ENCODE measurements at regions not wholly inside any gene's neighbourhood (a gene's known extent, or its start where the extent isn't known, plus 50 kb on each side); places are given as distances from the start of the nearest gene placed in this dataset.

DNA sequence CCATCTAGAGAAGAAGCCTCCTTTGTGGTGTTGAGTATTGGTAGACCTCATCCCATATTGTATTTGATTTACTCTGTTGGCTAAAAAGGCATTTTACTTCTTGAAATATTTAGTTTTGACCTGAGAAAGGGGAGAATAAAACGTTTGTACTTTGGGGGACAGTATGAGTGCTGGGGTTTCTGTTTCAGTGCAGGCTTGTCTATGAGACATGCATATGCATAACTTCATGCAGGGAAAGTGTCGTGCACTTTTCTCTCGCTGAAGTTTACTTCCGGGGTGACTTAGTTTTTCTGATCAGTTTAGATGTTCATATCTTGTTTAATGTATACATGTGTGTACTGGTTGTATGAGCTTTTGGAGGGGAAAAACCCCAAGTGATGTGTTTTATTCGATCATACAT lies 59.5 kb downstream of the UTRN start:
- H3K4me1 ChIP-seq (ENCODE audit: control insufficient read depth in 2 of 2, insufficient read depth in 2 of 2, low read length in 2 of 2) = peaks cover 6 to 41% of the 10 kb centered on the region in 2 donors
- H3K9ac ChIP-seq (ENCODE audit: low read depth in 1 of 2, low read length in 2 of 2) = peak overlapping the region in 1 of 2 donors; percentile 48
- peak overlapping the region; percentile 8 to 66 for H3K4me3 ChIP-seq (ENCODE audit: low read length in 2 of 2)
- peak overlapping the region; percentile 18 to 73 for H3K27ac ChIP-seq (ENCODE audit: low read depth in 2 of 2, low read length in 2 of 2)
- no peaks in the 10 kb centered on the region for H3K9me3 ChIP-seq (ENCODE audit: control insufficient read depth in 2 of 2, low read length in 2 of 2)
- no peaks in the 10 kb centered on the region for H3K36me3 ChIP-seq (ENCODE audit: control insufficient read depth in 2 of 2, insufficient read depth in 2 of 2, low read length in 2 of 2)
- no peaks in the 10 kb centered on the region for H3K27me3 ChIP-seq (ENCODE audit: control insufficient read depth in 2 of 2, insufficient read depth in 2 of 2, low read length in 2 of 2)

DNA sequence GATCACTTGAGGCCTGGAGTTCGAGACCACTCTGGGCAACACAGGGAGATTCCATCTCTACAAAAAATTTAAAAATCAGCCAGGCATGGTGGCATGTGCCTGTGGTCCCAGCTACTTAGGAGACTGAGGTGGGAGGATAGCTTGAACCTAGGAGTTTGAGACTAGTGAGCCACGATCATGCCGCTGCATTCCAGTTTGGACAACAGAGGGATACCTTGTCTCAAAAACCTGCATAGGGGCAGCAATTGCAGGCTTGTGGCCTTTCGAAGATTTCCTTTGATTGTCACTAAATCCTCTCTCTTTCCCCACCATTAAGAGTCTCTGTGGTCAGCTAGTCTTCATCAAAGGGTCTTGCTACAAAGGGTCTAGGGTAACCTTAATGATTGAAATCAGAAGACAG lies 60.3 kb downstream of the UTRN start:
- Histone ChIP-seq H3K9ac (ENCODE audit: low read depth in 1 of 2, low read length in 2 of 2) (no peak overlapping the region), H3K36me3 (ENCODE audit: control insufficient read depth in 2 of 2, insufficient read depth in 2 of 2, low read length in 2 of 2) (no peaks in the 10 kb centered on the region), H3K27me3 (ENCODE audit: control insufficient read depth in 2 of 2, insufficient read depth in 2 of 2, low read length in 2 of 2) (no peaks in the 10 kb centered on the region), H3K4me3 (ENCODE audit: low read length in 2 of 2) (no peak overlapping the region), H3K9me3 (ENCODE audit: control insufficient read depth in 2 of 2, low read length in 2 of 2) (no peaks in the 10 kb centered on the region), H3K27ac (ENCODE audit: low read depth in 2 of 2, low read length in 2 of 2) (no peak overlapping the region), H3K4me1 (ENCODE audit: control insufficient read depth in 2 of 2, insufficient read depth in 2 of 2, low read length in 2 of 2) (peaks cover 8 to 34% of the 10 kb centered on the region in 2 donors)

DNA sequence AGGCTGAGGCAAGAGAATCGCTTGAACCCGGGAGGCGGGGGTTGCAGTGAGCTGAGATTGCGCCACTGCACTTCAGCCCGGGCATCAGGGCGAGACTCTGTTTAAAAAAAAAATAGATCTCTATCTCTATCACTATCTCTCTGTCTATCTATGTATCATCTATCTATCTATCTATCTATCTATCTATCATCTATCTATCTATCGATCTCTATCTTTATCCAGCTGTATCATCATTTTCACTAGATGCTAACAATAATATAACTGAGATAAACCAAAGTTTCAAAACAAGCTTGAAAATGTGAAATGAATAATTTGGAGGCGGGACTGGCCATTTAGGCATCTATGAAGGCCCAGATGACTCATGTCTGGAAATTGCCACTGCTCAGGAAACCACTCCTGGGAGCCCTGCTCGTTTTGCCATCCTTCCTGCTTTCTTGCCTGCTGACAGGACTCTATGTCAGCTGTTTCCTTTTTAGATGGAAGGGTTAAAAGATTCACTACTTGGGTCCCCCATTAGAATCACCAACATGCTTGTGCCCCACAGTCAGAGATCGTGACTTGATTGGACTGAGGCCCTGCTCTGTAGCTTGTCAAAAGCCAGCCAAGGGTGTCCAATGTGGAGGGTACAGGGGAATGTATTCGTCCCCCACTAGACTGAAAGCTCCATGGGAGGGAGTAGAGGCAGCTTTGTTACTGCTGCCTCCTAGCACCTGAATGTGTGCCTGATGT lies 61.7 kb downstream of the UTRN start:
- Histone ChIP-seq H3K27ac (ENCODE audit: low read depth in 2 of 2, low read length in 2 of 2) (no peak overlapping the region), H3K4me3 (ENCODE audit: low read length in 2 of 2) (no peak overlapping the region), H3K36me3 (ENCODE audit: control insufficient read depth in 2 of 2, insufficient read depth in 2 of 2, low read length in 2 of 2) (no peaks in the 10 kb centered on the region), H3K27me3 (ENCODE audit: control insufficient read depth in 2 of 2, insufficient read depth in 2 of 2, low read length in 2 of 2) (no peaks in the 10 kb centered on the region), H3K9me3 (ENCODE audit: control insufficient read depth in 2 of 2, low read length in 2 of 2) (no peaks in the 10 kb centered on the region), H3K9ac (ENCODE audit: low read depth in 1 of 2, low read length in 2 of 2) (no peak overlapping the region), H3K4me1 (ENCODE audit: control insufficient read depth in 2 of 2, insufficient read depth in 2 of 2, low read length in 2 of 2) (peaks cover 8 to 27% of the 10 kb centered on the region in 2 donors)

DNA sequence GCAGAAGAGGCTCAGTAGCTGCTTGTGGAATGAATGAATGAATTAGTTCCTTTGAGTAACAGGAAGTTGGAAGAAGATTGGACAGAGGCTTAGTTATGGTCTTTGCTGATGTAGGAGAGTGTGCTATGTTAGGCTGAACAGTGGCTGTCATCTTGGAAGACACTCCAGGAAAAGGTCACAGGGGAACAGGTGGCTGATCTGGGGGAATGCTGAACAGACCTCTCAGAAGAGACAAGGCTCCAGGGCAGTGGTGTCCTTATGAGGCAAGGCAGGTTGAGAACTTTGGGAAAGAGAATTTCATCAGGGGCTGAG lies 62.3 kb downstream of the UTRN start:
- Histone ChIP-seq H3K4me1 (ENCODE audit: control insufficient read depth in 2 of 2, insufficient read depth in 2 of 2, low read length in 2 of 2) (peaks cover 8 to 26% of the 10 kb centered on the region in 2 donors), H3K27me3 (ENCODE audit: control insufficient read depth in 2 of 2, insufficient read depth in 2 of 2, low read length in 2 of 2) (no peaks in the 10 kb centered on the region), H3K36me3 (ENCODE audit: control insufficient read depth in 2 of 2, insufficient read depth in 2 of 2, low read length in 2 of 2) (no peaks in the 10 kb centered on the region), H3K4me3 (ENCODE audit: low read length in 2 of 2) (no peak overlapping the region), H3K9me3 (ENCODE audit: control insufficient read depth in 2 of 2, low read length in 2 of 2) (no peaks in the 10 kb centered on the region), H3K27ac (ENCODE audit: low read depth in 2 of 2, low read length in 2 of 2) (no peak overlapping the region), H3K9ac (ENCODE audit: low read depth in 1 of 2, low read length in 2 of 2) (no peak overlapping the region)

DNA sequence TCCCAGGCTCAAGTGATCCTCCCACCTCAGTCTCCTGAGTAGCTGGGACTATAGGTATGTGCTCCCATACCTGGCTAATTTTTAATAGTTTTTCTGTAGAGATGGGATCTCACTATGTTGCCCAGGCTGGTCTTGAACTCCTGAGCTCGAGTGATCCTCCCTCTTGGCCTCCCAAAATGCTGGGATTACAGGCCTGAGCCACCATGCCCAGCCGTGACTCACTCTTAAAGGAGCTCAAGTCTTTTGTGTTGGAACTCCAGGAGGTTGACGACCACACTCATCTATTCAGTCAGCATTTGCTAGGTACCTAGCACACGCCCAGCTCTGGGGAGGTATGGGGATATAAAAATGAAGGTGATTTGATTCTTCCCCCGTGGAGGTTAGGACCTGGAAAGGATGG lies 62.8 kb downstream of the UTRN start:
- Histone ChIP-seq H3K9ac (ENCODE audit: low read depth in 1 of 2, low read length in 2 of 2) (no peak overlapping the region), H3K4me3 (ENCODE audit: low read length in 2 of 2) (no peak overlapping the region), H3K9me3 (ENCODE audit: control insufficient read depth in 2 of 2, low read length in 2 of 2) (no peaks in the 10 kb centered on the region), H3K27ac (ENCODE audit: low read depth in 2 of 2, low read length in 2 of 2) (no peak overlapping the region), H3K36me3 (ENCODE audit: control insufficient read depth in 2 of 2, insufficient read depth in 2 of 2, low read length in 2 of 2) (no peaks in the 10 kb centered on the region), H3K4me1 (ENCODE audit: control insufficient read depth in 2 of 2, insufficient read depth in 2 of 2, low read length in 2 of 2) (peaks cover 8 to 23% of the 10 kb centered on the region in 2 donors), H3K27me3 (ENCODE audit: control insufficient read depth in 2 of 2, insufficient read depth in 2 of 2, low read length in 2 of 2) (no peaks in the 10 kb centered on the region)

DNA sequence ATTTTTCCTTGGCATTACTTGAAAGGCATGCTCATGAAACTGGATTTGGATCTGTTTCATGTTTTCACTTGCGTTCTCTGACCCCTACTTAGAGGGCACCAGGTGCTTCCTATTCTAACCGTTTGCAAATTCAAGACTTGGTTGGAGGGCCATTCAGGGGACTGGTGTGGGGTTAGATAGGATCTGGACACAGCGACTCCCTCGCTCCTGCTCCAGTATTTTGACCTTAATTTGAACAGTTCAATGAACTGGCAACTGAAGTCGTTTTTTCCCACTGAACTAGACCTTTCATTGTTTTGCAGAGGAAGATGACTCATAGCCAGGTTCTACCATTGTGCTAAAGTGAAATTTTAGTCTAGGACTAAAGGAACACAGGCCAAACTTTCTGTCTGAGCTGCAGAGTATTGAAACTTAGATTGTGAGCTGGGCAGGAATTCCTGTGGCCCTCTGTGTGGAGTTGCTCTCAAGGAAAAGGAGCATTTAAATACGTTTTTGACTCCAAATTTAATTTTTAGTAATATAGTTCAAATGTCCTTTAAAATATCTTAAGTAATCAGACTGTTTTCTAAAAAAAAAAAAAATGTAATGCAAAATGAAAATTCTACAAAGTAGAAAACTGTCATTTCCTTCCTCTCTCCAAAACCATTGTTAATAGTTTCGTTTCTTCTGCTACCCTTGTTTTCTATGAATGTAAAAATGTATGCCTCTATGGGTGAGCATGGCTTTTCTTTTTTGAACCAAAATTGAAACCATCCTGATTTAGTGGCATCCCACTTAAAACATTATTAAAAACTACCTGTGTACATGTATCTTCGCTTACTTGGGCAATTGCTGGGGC lies 64.8 kb downstream of the UTRN start:
- Histone ChIP-seq H3K4me3 (ENCODE audit: low read length in 2 of 2) (peak overlapping the region in 1 of 2 donors; percentile 42), H3K27me3 (ENCODE audit: control insufficient read depth in 2 of 2, insufficient read depth in 2 of 2, low read length in 2 of 2) (no peaks in the 10 kb centered on the region), H3K36me3 (ENCODE audit: control insufficient read depth in 2 of 2, insufficient read depth in 2 of 2, low read length in 2 of 2) (no peaks in the 10 kb centered on the region), H3K4me1 (ENCODE audit: control insufficient read depth in 2 of 2, insufficient read depth in 2 of 2, low read length in 2 of 2) (peaks cover 9 to 11% of the 10 kb centered on the region in 2 donors), H3K9ac (ENCODE audit: low read depth in 1 of 2, low read length in 2 of 2) (peak overlapping the region in 1 of 2 donors; percentile 28), H3K9me3 (ENCODE audit: control insufficient read depth in 2 of 2, low read length in 2 of 2) (no peaks in the 10 kb centered on the region), H3K27ac (ENCODE audit: low read depth in 2 of 2, low read length in 2 of 2) (peak overlapping the region; percentile 31 to 46)

DNA sequence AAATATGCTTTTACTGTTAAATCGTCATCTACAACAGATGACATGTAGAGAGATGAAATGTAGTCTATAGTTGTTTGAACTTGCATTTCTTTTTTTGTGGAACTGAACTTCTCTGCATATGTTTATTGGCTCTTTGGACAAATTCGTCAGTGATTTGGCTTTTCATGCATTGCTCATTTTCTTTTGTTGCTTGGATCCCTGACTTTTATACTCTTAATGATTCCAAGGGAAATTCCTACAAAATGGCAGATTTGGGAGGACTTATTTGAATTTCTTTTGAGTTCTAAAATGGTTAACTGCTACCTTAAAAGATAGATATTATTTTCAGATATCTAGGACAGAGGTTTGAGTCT lies 65.4 kb downstream of the UTRN start:
- H3K27me3 ChIP-seq (ENCODE audit: control insufficient read depth in 2 of 2, insufficient read depth in 2 of 2, low read length in 2 of 2) = no peaks in the 10 kb centered on the region
- H3K27ac ChIP-seq (ENCODE audit: low read depth in 2 of 2, low read length in 2 of 2) = peak overlapping the region; percentile 31 to 46
- H3K9ac ChIP-seq (ENCODE audit: low read depth in 1 of 2, low read length in 2 of 2) = peak overlapping the region in 1 of 2 donors; percentile 28
- H3K4me3 ChIP-seq (ENCODE audit: low read length in 2 of 2) = peak overlapping the region in 1 of 2 donors; percentile 42
- peaks cover 9 to 11% of the 10 kb centered on the region in 2 donors for H3K4me1 ChIP-seq (ENCODE audit: control insufficient read depth in 2 of 2, insufficient read depth in 2 of 2, low read length in 2 of 2)
- no peaks in the 10 kb centered on the region for H3K9me3 ChIP-seq (ENCODE audit: control insufficient read depth in 2 of 2, low read length in 2 of 2)
- no peaks in the 10 kb centered on the region for H3K36me3 ChIP-seq (ENCODE audit: control insufficient read depth in 2 of 2, insufficient read depth in 2 of 2, low read length in 2 of 2)

DNA sequence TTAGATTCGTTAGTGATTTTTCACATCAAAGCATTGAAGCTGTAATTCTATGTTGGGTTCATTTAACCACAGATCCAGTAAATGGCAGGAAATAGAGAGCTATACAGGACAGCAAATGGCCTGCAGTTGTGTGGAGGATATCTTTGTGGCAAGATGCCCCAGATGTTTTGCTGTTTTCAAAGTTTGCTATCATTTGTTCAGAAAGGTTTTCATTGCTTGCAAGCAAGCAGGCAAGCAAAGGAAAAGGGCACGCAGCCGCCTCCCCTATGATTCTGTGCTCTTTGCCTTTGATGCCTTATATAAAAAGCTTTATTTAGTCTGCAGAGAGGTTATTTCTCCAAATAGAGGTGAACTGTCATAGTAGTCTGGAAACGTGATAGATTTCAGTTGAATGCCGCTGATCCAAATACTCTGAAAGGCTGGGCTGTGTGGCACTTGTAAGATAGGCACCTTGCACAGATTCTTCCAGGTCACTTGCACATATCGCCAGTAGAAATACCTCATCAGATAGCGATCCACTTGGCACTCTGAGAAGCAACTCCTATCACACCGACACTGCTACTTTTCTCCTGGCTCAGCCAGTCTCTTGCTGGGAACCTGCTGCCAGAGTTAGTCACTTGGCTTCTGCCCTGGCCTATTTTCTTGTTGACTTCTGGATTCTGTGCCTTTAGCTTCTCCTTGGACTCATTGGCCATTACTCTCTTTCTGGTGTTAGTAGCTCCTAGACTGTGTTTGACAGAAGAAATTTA lies 66.4 kb downstream of the UTRN start:
- Histone ChIP-seq H3K9me3 (ENCODE audit: control insufficient read depth in 2 of 2, low read length in 2 of 2) (no peaks in the 10 kb centered on the region), H3K36me3 (ENCODE audit: control insufficient read depth in 2 of 2, insufficient read depth in 2 of 2, low read length in 2 of 2) (no peaks in the 10 kb centered on the region), H3K4me3 (ENCODE audit: low read length in 2 of 2) (peak overlapping the region in 1 of 2 donors; percentile 17), H3K9ac (ENCODE audit: low read depth in 1 of 2, low read length in 2 of 2) (no peak overlapping the region), H3K4me1 (ENCODE audit: control insufficient read depth in 2 of 2, insufficient read depth in 2 of 2, low read length in 2 of 2) (peaks cover 9 to 11% of the 10 kb centered on the region in 2 donors), H3K27me3 (ENCODE audit: control insufficient read depth in 2 of 2, insufficient read depth in 2 of 2, low read length in 2 of 2) (no peaks in the 10 kb centered on the region), H3K27ac (ENCODE audit: low read depth in 2 of 2, low read length in 2 of 2) (peak overlapping the region in 1 of 2 donors; percentile 19)

DNA sequence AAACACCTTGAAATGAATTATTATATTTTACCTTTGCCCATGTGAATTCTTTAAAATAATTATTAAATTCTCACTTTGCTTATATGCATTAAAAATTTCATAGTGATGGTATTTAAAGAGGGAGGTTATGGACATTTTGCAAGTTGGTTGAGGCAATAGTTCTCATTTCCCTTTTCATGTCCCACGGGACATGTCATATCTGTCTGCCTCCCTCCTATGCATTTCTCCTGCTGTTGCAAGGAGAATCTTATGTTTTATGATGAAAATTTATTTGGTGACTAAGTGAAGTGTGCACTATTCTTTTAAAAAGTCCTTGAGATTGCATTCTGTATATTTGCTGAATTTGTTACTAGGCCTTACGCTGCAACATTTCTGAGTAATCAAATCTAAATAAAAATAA lies 67.2 kb downstream of the UTRN start:
- H3K27ac ChIP-seq (ENCODE audit: low read depth in 2 of 2, low read length in 2 of 2) = no peak overlapping the region
- no peak overlapping the region for H3K4me3 ChIP-seq (ENCODE audit: low read length in 2 of 2)
- H3K36me3 ChIP-seq (ENCODE audit: control insufficient read depth in 2 of 2, insufficient read depth in 2 of 2, low read length in 2 of 2) = no peaks in the 10 kb centered on the region

DNA sequence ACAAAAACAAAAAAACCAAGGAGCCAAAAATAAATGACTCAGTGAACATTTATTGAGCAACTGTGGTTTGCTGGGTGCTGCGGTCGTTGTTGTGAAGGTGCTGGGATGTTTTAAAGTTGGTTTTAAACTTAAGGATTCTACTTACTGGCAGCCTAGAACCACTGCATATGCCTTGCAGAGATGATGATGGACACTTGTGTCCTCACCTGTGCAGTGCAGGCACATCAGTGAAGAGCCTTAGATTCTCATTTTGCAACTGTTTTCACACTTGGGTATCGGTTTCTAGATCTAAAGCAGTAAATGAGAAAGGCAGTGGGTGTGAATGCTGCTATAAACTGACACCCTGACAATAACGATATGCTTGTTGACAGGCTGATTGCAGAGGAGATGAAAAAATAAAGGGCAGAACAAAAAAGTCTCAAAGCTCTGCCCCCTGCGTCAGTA lies 68.8 kb downstream of the UTRN start:
- peaks cover 5 to 6% of the 10 kb centered on the region in 2 donors for H3K4me1 ChIP-seq (ENCODE audit: control insufficient read depth in 2 of 2, insufficient read depth in 2 of 2, low read length in 2 of 2)
- H3K36me3 ChIP-seq (ENCODE audit: control insufficient read depth in 2 of 2, insufficient read depth in 2 of 2, low read length in 2 of 2) = no peaks in the 10 kb centered on the region
- peak overlapping the region in 1 of 2 donors; percentile 21 for H3K27ac ChIP-seq (ENCODE audit: low read depth in 2 of 2, low read length in 2 of 2)
- H3K4me3 ChIP-seq (ENCODE audit: low read length in 2 of 2) = no peak overlapping the region
- no peaks in the 10 kb centered on the region for H3K9me3 ChIP-seq (ENCODE audit: control insufficient read depth in 2 of 2, low read length in 2 of 2)
- no peak overlapping the region for H3K9ac ChIP-seq (ENCODE audit: low read depth in 1 of 2, low read length in 2 of 2)
- no peaks in the 10 kb centered on the region for H3K27me3 ChIP-seq (ENCODE audit: control insufficient read depth in 2 of 2, insufficient read depth in 2 of 2, low read length in 2 of 2)

More for the DNA sequence above, 67.2 kb downstream of the UTRN start:
- Histone ChIP-seq H3K27me3 (ENCODE audit: control insufficient read depth in 2 of 2, insufficient read depth in 2 of 2, low read length in 2 of 2) (no peaks in the 10 kb centered on the region), H3K4me1 (ENCODE audit: control insufficient read depth in 2 of 2, insufficient read depth in 2 of 2, low read length in 2 of 2) (peaks cover 7 to 8% of the 10 kb centered on the region in 2 donors), H3K9me3 (ENCODE audit: control insufficient read depth in 2 of 2, low read length in 2 of 2) (no peaks in the 10 kb centered on the region), H3K9ac (ENCODE audit: low read depth in 1 of 2, low read length in 2 of 2) (no peak overlapping the region)

All from mucosa of rectum (tissue), 2 donors.